HCT116 (cell line): ENCODE measurements at regions not wholly inside any gene's neighbourhood (a gene's known extent, or its start where the extent isn't known, plus 50 kb on each side); places are given as distances from the start of the nearest gene placed in this dataset.

ENCODE experiments used
- ATAC-seq: fragments of 200-7000 bp; cut with Tn5 transposase; 2 replicates; pipeline ENCODE4 v1.9.1; 2020; ENCODE audit warnings: mild to moderate bottlenecking, moderate library complexity
- BruUV-seq: library from RNA; stranded (reverse); fragments of 400-500 nt; replicated peaks from 2 replicates; lab custom pipeline; 2021; lab: Mats Ljungman, UMichigan
- CTCF ChIA-PET: fragments of 300-600 bp; sonication (Branson Sonifier 250); formaldehyde crosslinking; loops from one replicate; lab custom pipeline; 2021; ENCODE audit warnings: antibody characterized with exemption; lab: Charles Lee
- POLR2A ChIA-PET: fragments of 300-600, 350-600 bp; sonication (Branson Sonifier 250); formaldehyde crosslinking; loops from one replicate; lab custom pipeline; 2021; ENCODE audit warnings: antibody characterized with exemption; lab: Charles Lee
- RAD21 ChIA-PET, 2 experiments: fragments of 300-600 bp; sonication (Branson Sonifier 250); formaldehyde crosslinking; loops; one replicate each; lab custom pipeline; 2023; ENCODE audit warnings: low total read pairs in 2 of 2; ENCODE audit not compliant: uncharacterized antibody in 2 of 2, unreplicated experiment in 2 of 2, low non-redundant PET in 1 of 2; lab: Charles Lee
- DNase-seq: peaks from one replicate; pipeline ENCODE4 v3.0.0-alpha.2; 2010; ENCODE audit warnings: low read depth, low spot score
- H2AFZ ChIP-seq: fragments of 200-600 bp; shearing (Covaris generic), sonication (generic); 2 replicates; pipeline ENCODE4 v1.6.1; 2017; ENCODE audit warnings: low read depth, mixed run types, mixed read lengths, antibody characterized with exemption, low read length; ENCODE audit not compliant: poor library complexity, severe bottlenecking
- H3K27ac ChIP-seq: 2 replicates; pipeline ENCODE4 v1.5.1; 2012; ENCODE audit warnings: low read depth, low read length
- H3K27me3 ChIP-seq: fragments of 200-600 bp; sonication (generic); 2 replicates; pipeline ENCODE4 v1.6.1; 2016; ENCODE audit warnings: mixed run types, low read length, mixed read lengths; ENCODE audit not compliant: insufficient read depth
- H3K36me3 ChIP-seq, 2 experiments: fragments of 200-500 bp in 1 of 2; fragments of 200-600 bp in 1 of 2; sonication (Bioruptor generic) in 1 of 2; sonication (generic) in 1 of 2; 2 replicates each; pipeline versions ENCODE4 v1.5.1 to v1.6.1; 2014 to 2016; ENCODE audit warnings: low read length in 2 of 2, inconsistent platforms in 1 of 2, mixed read lengths in 1 of 2, mixed run types in 1 of 2; ENCODE audit not compliant: insufficient read depth in 2 of 2, control insufficient read depth in 1 of 2
- H3K4me1 ChIP-seq, 2 experiments: fragments of 200-600 bp in 1 of 2; sonication (generic) in 1 of 2; 2 replicates each; pipeline versions ENCODE4 v1.5.1 to v1.6.1; 2012 to 2017; ENCODE audit warnings: low read length in 2 of 2, inconsistent platforms in 1 of 2, mild to moderate bottlenecking in 1 of 2, mixed read lengths in 1 of 2, mixed run types in 1 of 2, moderate library complexity in 1 of 2; ENCODE audit not compliant: insufficient read depth in 2 of 2, control insufficient read depth in 1 of 2
- H3K4me2 ChIP-seq: fragments of 200-600 bp; sonication (generic); 2 replicates; pipeline ENCODE4 v1.6.1; 2017; ENCODE audit warnings: mixed run types, low read length, mixed read lengths
- H3K4me3 ChIP-seq, 2 experiments: fragments of 200-600 bp in 1 of 2; sonication (generic) in 1 of 2; replicated peaks in 1 of 2; 2 replicates each; pipeline ENCODE4 v1.5.1; 2011 to 2016; ENCODE audit warnings: low read length in 2 of 2, control low read depth in 1 of 2, low read depth in 1 of 2, mild to moderate bottlenecking in 1 of 2, mixed read lengths in 1 of 2, mixed run types in 1 of 2
- H3K79me2 ChIP-seq: fragments of 200-600 bp; sonication (generic); 2 replicates; pipeline ENCODE4 v1.6.1; 2017; ENCODE audit warnings: mild to moderate bottlenecking, mixed run types, low read length, moderate library complexity, mixed read lengths; ENCODE audit not compliant: insufficient read depth
- H3K9ac ChIP-seq: fragments of 200-600 bp; sonication (generic); 2 replicates; pipeline ENCODE4 v1.6.1; 2016; ENCODE audit warnings: low read length, mixed read lengths
- H3K9me2 ChIP-seq: fragments of 200-600 bp; sonication (generic), shearing (Covaris generic); 2 replicates; pipeline ENCODE4 v1.6.1; 2017; ENCODE audit warnings: mixed run types, mild to moderate bottlenecking, moderate library complexity; ENCODE audit not compliant: insufficient read depth
- H3K9me3 ChIP-seq, 2 experiments: fragments of 200-500 bp in 1 of 2; fragments of 200-600 bp in 1 of 2; sonication (Bioruptor generic) in 1 of 2; sonication (generic) in 1 of 2; 2 replicates each; pipeline ENCODE4 v1.6.1; 2014 to 2017; ENCODE audit warnings: low read length in 2 of 2, mixed read lengths in 2 of 2, inconsistent platforms in 1 of 2, low read depth in 1 of 2, mild to moderate bottlenecking in 1 of 2, mixed run types in 1 of 2, moderate library complexity in 1 of 2; ENCODE audit not compliant: control insufficient read depth in 1 of 2, insufficient read depth in 1 of 2
- H4K20me1 ChIP-seq: fragments of 200-600 bp; sonication (generic), shearing (Covaris generic); 2 replicates; pipeline ENCODE4 v1.6.1; 2017; ENCODE audit warnings: mixed run types, mild to moderate bottlenecking, moderate library complexity; ENCODE audit not compliant: insufficient read depth
- ATF3 ChIP-seq: IDR thresholded peaks from 2 replicates; pipeline ENCODE4 v1.6.1; 2012
- CBX3 ChIP-seq: IDR thresholded peaks from 2 replicates; pipeline ENCODE4 v1.6.1; 2012; ENCODE audit warnings: low read depth
- CEBPB ChIP-seq: IDR thresholded peaks from 2 replicates; pipeline ENCODE4 v1.6.1; 2012; ENCODE audit warnings: low read depth
- EGR1 ChIP-seq: IDR thresholded peaks from 2 replicates; pipeline ENCODE4 v1.6.1; 2012; ENCODE audit warnings: low read depth
- ELF1 ChIP-seq: IDR thresholded peaks from 2 replicates; pipeline ENCODE4 v1.6.1; 2012; ENCODE audit warnings: low read depth, borderline replicate concordance
- EZH2 ChIP-seq: fragments of 200-600 bp; sonication (generic); IDR thresholded peaks from 2 replicates; pipeline ENCODE4 v1.6.1; 2017; ENCODE audit warnings: antibody characterized with exemption, mixed run types
- EZH2phosphoT487 ChIP-seq: fragments of 200-600 bp; IDR thresholded peaks from 2 replicates; pipeline ENCODE4 v1.6.1; 2018; ENCODE audit warnings: antibody characterized with exemption, borderline replicate concordance
- FOSL1 ChIP-seq: IDR thresholded peaks from 2 replicates; pipeline ENCODE4 v1.6.1; 2012; ENCODE audit warnings: low read depth
- JUND ChIP-seq: IDR thresholded peaks from 2 replicates; pipeline ENCODE4 v1.6.1; 2012
- POLR2AphosphoS5 ChIP-seq: IDR thresholded peaks from 2 replicates; pipeline ENCODE4 v1.6.1; 2011; ENCODE audit warnings: mild to moderate bottlenecking, low read depth, low read length, moderate library complexity
- TCF7L2 ChIP-seq: IDR thresholded peaks from 2 replicates; pipeline ENCODE4 v1.7.0; 2011; ENCODE audit warnings: borderline replicate concordance, inconsistent platforms; ENCODE audit not compliant: insufficient read depth, insufficient read length; ENCODE audit errors: extremely low read depth
- YY1 ChIP-seq: IDR thresholded peaks from 2 replicates; pipeline ENCODE4 v1.6.1; 2011; ENCODE audit warnings: low read length, low read depth, moderate library complexity, mild to moderate bottlenecking; ENCODE audit not compliant: insufficient replicate concordance; ENCODE audit errors: extremely low read depth
- ZBTB33 ChIP-seq: IDR thresholded peaks from 2 replicates; pipeline ENCODE4 v1.6.1; 2011; ENCODE audit warnings: mild to moderate bottlenecking, low read length, moderate library complexity; ENCODE audit not compliant: insufficient replicate concordance; ENCODE audit errors: extremely low read depth
- ZFX ChIP-seq: fragments of 450-650 bp; IDR thresholded peaks from 2 replicates; pipeline ENCODE4 v1.6.1; 2017
- ZNF274 ChIP-seq: fragments of 200-500 bp; sonication (Bioruptor generic); IDR thresholded peaks from 2 replicates; pipeline ENCODE4 v1.6.1; 2014; ENCODE audit warnings: mild to moderate bottlenecking, low read depth, low read length, inconsistent platforms
- intact Hi-C: fragments of 100-400 bp; cut with micrococcal nuclease; formaldehyde crosslinking; loops from 2 replicates; pipeline ENCODE4 v1.10.0; 2022

DNA sequence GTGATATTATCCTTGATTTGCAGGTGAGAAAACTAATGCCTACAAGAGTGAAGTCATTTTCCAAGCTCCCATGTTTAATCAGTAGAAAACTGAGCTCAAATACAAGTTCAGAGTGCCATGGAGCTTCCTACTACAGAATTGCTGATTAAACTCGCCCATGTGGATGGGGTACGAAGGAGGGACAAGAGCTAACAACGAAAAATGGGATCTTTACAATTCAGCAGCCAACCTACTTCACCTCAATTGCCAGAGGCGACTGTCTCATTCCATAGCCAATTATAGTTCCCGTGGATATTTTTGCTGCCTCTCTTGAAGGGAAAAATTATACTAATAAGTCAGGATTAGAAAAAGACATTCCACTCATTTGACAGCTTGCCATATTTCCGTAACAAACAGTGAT, 1155.1 kb downstream of the OLFM4 start:
- H3K4me1 ChIP-seq: no peaks in the 10 kb centered on the region
- ChIA-PET POLR2A (no interaction called here), RAD21 (no interaction called here)
- no peaks in the 10 kb centered on the region for H4K20me1 ChIP-seq
- H2AFZ ChIP-seq: no peak overlapping the region
- no peak overlapping the region for H3K4me3 ChIP-seq
- H3K4me2 ChIP-seq: no peak overlapping the region
- BruUV-seq: no TSS peak
- no peaks in the 10 kb centered on the region for H3K79me2 ChIP-seq
- no peaks in the 10 kb centered on the region for H3K9me2 ChIP-seq
- TF ChIP-seq YY1 (no peak), ELF1 (no peak), JUND (no peak), CEBPB (no peak), ZBTB33 (no peak), FOSL1 (no peak), EZH2phosphoT487 (no peak), EZH2 (no peak), EGR1 (no peak), CBX3 (no peak), ATF3 (no peak), POLR2AphosphoS5 (no peak), ZNF274 (no peak), ZFX (no peak), TCF7L2 (no peak)
- TF ChIP-seq, all 23 proteins: peak for 0
- CTCF ChIA-PET: no interaction called here
- Histone ChIP-seq H3K9ac (no peak overlapping the region), H3K27me3 (no peaks in the 10 kb centered on the region), H3K27ac (no peak overlapping the region), H3K9me3 (peaks cover 10 to 18% of the 10 kb centered on the region in 2 experiments; a peak in 2 of 4 replicates), H3K36me3 (no peaks in the 10 kb centered on the region)
- no peak for ATAC-seq
- intact Hi-C loops: no loop called here
- DNase-seq: no peak
